HL-60 (cell line): ENCODE measurements at regions not wholly inside any gene's neighbourhood (a gene's known extent, or its start where the extent isn't known, plus 50 kb on each side); places are given as distances from the start of the nearest gene placed in this dataset.

Source experiments
- DNase-seq, 2 experiments: peaks; one replicate each; pipeline ENCODE4 v3.0.0-alpha.2; 2010 to 2020; ENCODE audit warnings: low read depth in 1 of 2, low spot score in 1 of 2
- H3K27ac ChIP-seq: fragments of 250-450 bp; sonication (Bioruptor Pico); replicated peaks from 2 replicates; pipeline ENCODE4 v1.5.1; 2020; ENCODE audit warnings: mild to moderate bottlenecking, moderate library complexity
- H3K27me3 ChIP-seq: fragments of 250-450 bp; sonication (Bioruptor Pico); 2 replicates; pipeline ENCODE4 v1.5.1; 2021; ENCODE audit warnings: mild to moderate bottlenecking, moderate library complexity; ENCODE audit not compliant: insufficient read depth, poor library complexity, severe bottlenecking
- H3K4me3 ChIP-seq: replicated peaks from 2 replicates; pipeline ENCODE4 v1.5.1; 2011; ENCODE audit warnings: mild to moderate bottlenecking, control low read depth, low read length; ENCODE audit not compliant: insufficient read depth
- CTCF ChIP-seq: IDR thresholded peaks from one replicate; pipeline ENCODE4 v1.5.1; 2011; ENCODE audit warnings: low read length, control low read depth, inconsistent platforms; ENCODE audit not compliant: insufficient read depth
- GABPA ChIP-seq: IDR thresholded peaks from 2 replicates; pipeline ENCODE4 v1.6.1; 2012; ENCODE audit warnings: low read depth
- POLR2AphosphoS5 ChIP-seq: IDR thresholded peaks from 2 replicates; pipeline ENCODE4 v1.6.1; 2012; ENCODE audit warnings: low read depth
- REST ChIP-seq: IDR thresholded peaks from 2 replicates; pipeline ENCODE4 v1.6.1; 2012; ENCODE audit warnings: low read depth; ENCODE audit not compliant: insufficient replicate concordance
- SPI1 ChIP-seq: IDR thresholded peaks from 2 replicates; pipeline ENCODE4 v1.6.1; 2012; ENCODE audit warnings: low read depth, mild to moderate bottlenecking, borderline replicate concordance

GRCh38 chr13:63409791-63410351 is 1994.2 kb upstream of the PCDH20 start:
- no peaks in the 10 kb centered on the region for H3K27me3 ChIP-seq
- no peak overlapping the region for H3K4me3 ChIP-seq
- no peak for DNase-seq
- no peak overlapping the region for H3K27ac ChIP-seq
- no peak for TF ChIP-seq SPI1
- no peak for TF ChIP-seq POLR2AphosphoS5
- TF ChIP-seq GABPA: no peak
- no peak for TF ChIP-seq REST
- TF ChIP-seq CTCF: no peak

GRCh38 chr13:63408331-63409189 is 1992.9 kb upstream of the PCDH20 start:
- Histone ChIP-seq H3K4me3 (no peak overlapping the region), H3K27ac (no peak overlapping the region), H3K27me3 (no peaks in the 10 kb centered on the region)
- TF ChIP-seq POLR2AphosphoS5 (no peak), REST (no peak), SPI1 (no peak), CTCF (no peak), GABPA (no peak)
- no peak for DNase-seq

GRCh38 chr13:63403733-63404132 is 1988.1 kb upstream of the PCDH20 start:
- DNase-seq: no peak
- Histone ChIP-seq H3K27me3 (no peaks in the 10 kb centered on the region), H3K27ac (no peak overlapping the region), H3K4me3 (no peak overlapping the region)
- no peak for TF ChIP-seq CTCF
- no peak for TF ChIP-seq SPI1
- no peak for TF ChIP-seq REST
- TF ChIP-seq GABPA: no peak
- TF ChIP-seq POLR2AphosphoS5: no peak
